AG09309 (cell line): ENCODE measurements at regions not wholly inside any gene's neighbourhood (a gene's known extent, or its start where the extent isn't known, plus 50 kb on each side); places are given as distances from the start of the nearest gene placed in this dataset.

ENCODE experiments used
- DNase-seq: peaks from one replicate; pipeline ENCODE4 v3.0.0-alpha.2; 2010; ENCODE audit warnings: low read depth
- H3K4me3 ChIP-seq: 2 replicates; pipeline ENCODE4 v1.5.1; 2011; ENCODE audit warnings: mild to moderate bottlenecking, low read depth, low read length, moderate library complexity; ENCODE audit not compliant: control insufficient read depth
- TF ChIP-seq, protein P1 (sequence below): IDR thresholded peaks from 2 replicates; pipeline ENCODE4 v1.5.1; 2011; ENCODE audit warnings: mild to moderate bottlenecking, low read depth, low read length, inconsistent platforms; ENCODE audit not compliant: insufficient read depth, control insufficient read depth; ENCODE audit errors: missing control alignments

DNA sequence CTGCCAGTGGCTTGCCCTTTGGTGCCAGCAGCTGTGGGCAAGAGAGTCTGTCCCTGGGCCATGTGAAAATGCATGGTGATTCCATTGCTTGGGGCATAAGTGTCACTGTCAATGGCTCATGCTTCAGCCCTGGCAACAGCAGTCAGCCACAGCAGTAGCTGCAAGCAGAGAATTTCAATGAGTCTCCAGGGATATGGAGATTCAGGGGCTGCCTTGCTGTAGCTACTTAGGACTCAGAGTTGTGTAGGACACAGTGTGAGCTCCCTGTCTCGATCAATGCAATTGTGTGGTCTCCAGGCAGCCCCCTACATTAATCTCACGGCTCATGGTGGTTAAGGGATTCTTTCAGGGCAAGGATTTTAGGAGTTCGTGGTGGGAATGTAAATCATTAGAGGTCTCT is 126.3 kb upstream of the STARD3NL start:
- H3K4me3 ChIP-seq = no peak overlapping the region
- TF ChIP-seq, protein P1, sequence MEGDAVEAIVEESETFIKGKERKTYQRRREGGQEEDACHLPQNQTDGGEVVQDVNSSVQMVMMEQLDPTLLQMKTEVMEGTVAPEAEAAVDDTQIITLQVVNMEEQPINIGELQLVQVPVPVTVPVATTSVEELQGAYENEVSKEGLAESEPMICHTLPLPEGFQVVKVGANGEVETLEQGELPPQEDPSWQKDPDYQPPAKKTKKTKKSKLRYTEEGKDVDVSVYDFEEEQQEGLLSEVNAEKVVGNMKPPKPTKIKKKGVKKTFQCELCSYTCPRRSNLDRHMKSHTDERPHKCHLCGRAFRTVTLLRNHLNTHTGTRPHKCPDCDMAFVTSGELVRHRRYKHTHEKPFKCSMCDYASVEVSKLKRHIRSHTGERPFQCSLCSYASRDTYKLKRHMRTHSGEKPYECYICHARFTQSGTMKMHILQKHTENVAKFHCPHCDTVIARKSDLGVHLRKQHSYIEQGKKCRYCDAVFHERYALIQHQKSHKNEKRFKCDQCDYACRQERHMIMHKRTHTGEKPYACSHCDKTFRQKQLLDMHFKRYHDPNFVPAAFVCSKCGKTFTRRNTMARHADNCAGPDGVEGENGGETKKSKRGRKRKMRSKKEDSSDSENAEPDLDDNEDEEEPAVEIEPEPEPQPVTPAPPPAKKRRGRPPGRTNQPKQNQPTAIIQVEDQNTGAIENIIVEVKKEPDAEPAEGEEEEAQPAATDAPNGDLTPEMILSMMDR = no peak
- no peak for DNase-seq

- no peak overlapping the region for H3K4me3 ChIP-seq
- TF ChIP-seq, protein P1 = no peak
- no peak for DNase-seq
These were observed 125.3 kb upstream of the STARD3NL start for GRCh38 chr7:38052786-38053185.

GRCh38 chr7:38054199-38054598 is 123.8 kb upstream of the STARD3NL start:
- DNase-seq = no peak
- TF ChIP-seq, protein P1 = no peak
- H3K4me3 ChIP-seq = no peak overlapping the region

DNA sequence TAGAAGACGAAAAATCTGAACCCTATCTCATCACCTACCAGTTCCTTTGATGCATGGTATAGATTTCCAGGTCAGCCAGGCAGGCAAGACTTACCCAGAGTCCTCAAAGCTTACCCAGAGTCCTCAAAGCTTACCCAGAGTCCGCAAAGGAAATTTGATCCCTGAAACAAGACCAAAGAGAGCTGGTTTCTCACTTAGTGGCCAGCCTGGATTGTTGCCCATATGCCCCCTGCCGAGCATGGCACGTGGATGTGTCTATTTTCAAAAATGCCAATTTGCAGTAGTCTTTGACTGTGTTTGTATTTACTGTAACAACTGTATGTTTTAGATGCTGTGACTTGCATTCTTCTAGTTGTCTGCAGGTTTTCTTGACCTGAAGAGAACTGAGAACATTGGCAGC is 120.2 kb upstream of the STARD3NL start:
- TF ChIP-seq, protein P1 = no peak
- H3K4me3 ChIP-seq = no peak overlapping the region
- no peak for DNase-seq

- TF ChIP-seq, protein P1 = no peak
- no peak overlapping the region for H3K4me3 ChIP-seq
- DNase-seq = no peak
These were observed 117.9 kb upstream of the STARD3NL start for GRCh38 chr7:38060116-38060515.

DNA sequence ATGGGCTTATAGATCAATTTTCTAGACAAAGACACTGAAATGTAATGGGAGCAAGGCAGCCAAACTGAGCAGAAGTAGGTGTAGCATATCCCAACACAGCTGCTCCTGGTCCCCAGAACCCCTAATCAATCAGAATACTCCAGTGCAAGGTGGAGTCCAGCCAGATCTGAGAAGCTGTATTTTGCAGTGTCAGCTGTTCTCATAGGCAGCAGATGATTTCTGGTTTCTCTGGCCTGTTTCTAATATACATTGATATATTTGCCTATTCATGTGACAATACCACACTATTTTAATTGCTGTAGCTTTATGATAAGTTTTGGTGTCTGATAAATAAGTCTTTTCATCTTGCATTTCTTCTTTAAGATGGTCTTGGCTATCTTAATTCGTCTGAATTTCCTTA is 117.4 kb upstream of the STARD3NL start:
- no peak overlapping the region for H3K4me3 ChIP-seq
- TF ChIP-seq, protein P1 = no peak
- no peak for DNase-seq

DNA sequence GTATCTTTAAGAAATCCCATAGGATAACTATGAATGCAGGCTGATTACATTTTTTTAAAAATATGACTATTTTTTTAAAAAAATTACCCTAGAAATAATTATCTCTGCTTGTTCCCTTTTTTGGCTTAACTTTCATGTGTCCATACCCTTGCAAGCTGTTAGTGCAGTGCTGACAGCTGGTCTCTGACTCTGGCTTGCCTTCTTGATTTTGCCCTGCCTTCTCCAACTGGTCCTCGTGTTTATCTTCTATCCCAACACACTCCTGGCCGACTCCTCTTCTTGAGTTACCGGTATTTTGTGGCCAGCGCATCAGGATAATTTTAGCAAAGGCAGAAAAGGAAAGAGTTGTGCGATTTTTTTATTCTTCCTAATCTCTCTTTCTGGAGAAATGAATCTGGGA is 111.7 kb upstream of the STARD3NL start:
- TF ChIP-seq, protein P1 = no peak
- DNase-seq = no peak
- H3K4me3 ChIP-seq = no peak overlapping the region
